Fibroblast of upper back skin (primary cell): ENCODE measurements at regions not wholly inside any gene's neighbourhood (a gene's known extent, or its start where the extent isn't known, plus 50 kb on each side); places are given as distances from the start of the nearest gene placed in this dataset.

ENCODE experiments used
- DNase-seq: peaks from one replicate; pipeline ENCODE4 v3.0.0-alpha.2; 2013

DNA sequence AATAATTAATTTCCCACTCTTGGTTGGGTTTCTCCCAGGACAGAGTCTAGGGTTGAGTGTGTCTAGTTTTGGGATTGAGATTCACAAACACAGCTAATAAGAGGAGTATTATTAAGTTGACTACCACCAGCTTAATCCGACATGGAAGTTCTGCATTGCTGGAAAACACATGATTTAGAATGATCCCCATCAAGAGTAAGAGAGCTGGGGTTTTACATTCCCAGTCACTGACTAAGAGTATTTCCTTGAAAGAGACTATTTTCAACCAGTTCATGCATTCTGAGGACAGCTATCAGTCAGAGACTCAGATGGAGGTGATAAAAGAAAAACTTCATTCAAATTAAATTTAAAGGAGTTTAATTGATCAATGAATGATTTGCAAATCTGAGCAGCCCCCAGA lies 334.6 kb upstream of the LRATD1 start:
- no peak for DNase-seq

DNA sequence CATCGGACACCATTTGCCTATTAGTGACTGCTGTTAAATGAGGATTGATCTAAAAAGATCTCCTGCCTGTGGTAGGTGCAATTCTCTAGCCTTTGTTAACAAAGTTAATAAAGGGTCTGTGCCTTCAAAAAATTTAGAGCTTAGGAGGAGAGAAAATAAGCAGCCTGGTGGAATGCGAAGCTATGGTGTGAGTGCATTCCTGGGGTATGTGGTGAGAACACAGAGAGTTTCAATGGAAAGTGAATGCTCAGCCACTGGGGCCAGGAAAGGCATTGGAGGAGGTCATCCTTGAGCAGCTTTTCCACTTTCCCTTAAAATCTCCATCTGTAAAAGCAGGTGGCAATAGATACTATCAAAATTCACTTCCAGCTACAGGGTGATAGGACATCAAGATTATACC lies 331.2 kb upstream of the LRATD1 start:
- peak; percentile 5 for DNase-seq

DNA sequence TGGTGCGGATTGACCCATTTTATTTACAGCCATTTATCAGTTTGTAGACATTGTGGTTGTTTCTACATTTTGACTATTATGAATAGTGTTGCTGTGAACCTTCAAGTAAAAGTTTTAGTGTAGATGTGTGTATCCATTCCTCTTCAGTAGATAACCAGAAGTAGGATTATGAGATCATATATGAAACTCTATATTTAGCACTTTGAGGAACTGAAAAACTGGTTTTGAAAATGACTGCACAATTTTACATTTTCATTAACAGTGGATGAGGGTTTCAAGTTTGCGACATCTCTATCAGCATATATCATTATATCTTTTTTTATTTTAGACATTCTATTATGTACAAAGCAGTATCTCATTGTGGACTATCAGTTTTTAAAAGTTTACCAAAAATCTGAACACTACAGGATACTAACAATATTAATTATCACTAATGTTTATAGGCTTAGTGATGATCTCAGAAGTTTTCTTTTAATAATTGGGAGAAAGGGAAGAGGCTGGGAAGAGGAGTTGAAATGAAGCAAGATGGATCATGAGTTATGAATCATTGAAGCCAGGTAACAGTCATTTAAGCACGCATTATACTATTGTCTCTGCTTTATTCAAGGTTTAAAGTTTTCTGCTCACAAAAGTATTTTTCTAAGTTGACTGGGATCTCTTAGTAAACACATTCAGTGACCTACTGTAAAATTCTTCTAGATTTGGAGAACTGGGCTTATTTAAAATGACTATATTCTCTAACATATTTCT lies 329.0 kb upstream of the LRATD1 start:
- DNase-seq, result no peak

- DNase-seq, result no peak
Measured at GRCh38 chr2:14304326-14304725, 328.2 kb upstream of the LRATD1 start.

DNA sequence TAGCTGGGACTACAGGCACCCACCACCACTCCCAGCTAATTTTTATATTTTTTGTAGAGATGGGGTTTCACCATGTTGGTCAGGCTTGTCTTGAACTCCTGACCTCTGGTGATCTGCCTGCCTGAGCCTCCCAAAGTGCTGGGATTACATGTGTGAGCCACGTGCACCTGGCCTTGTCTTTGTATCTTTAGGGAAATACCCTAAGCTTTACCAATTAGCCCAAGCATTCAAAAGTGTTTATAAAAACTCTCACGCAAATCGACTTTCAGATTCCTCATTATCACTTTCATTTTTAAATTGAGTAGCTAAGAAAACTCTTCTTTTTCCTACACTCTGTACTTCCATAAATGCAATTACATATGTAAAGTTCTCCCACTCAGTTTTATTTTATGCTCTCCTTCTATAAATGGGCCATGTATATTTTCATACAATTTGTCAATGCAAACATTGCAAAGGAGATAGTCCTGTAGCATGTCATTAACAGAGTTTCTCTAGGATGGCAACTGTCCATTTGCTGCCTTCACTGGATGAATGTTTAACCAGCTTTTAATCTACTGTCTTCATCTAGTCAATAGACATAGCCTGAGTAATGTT lies 326.2 kb upstream of the LRATD1 start:
- DNase-seq, result no peak

GRCh38 chr2:14313341-14313740 lies 319.2 kb upstream of the LRATD1 start:
- no peak for DNase-seq

GRCh38 chr2:14316594-14316993 lies 315.9 kb upstream of the LRATD1 start:
- DNase-seq, result no peak

- DNase-seq, result no peak
Measured at GRCh38 chr2:14321357-14321756, 311.2 kb upstream of the LRATD1 start.

GRCh38 chr2:14322306-14322705 lies 310.2 kb upstream of the LRATD1 start:
- no peak for DNase-seq

GRCh38 chr2:14324308-14324707 lies 308.2 kb upstream of the LRATD1 start:
- peak; percentile 43 for DNase-seq

DNA sequence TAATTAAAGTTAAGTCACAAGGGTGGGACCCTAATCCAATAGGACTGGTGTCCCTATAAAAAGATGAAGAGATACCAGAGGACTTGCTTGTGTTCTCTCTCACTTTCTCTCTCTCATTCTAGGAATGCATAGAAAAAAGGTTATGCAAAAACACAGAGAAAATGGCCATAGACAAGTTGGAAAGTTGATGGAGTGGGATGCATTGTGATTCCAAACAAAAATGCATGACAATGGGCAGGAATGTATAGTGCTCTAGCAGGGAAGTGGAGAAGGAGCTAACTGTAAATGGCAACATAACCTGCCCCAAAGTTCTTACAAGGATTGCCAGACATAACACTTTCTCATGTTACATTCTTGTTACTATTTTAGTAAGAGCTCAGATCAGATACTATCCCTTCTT lies 301.6 kb upstream of the LRATD1 start:
- DNase-seq, result no peak

- DNase-seq, result no peak
Measured at GRCh38 chr2:14336759-14337382, 295.6 kb upstream of the LRATD1 start.

GRCh38 chr2:14340703-14341102 lies 291.8 kb upstream of the LRATD1 start:
- DNase-seq, result no peak

- no peak for DNase-seq
Measured at GRCh38 chr2:14342313-14342712, 290.2 kb upstream of the LRATD1 start.

DNA sequence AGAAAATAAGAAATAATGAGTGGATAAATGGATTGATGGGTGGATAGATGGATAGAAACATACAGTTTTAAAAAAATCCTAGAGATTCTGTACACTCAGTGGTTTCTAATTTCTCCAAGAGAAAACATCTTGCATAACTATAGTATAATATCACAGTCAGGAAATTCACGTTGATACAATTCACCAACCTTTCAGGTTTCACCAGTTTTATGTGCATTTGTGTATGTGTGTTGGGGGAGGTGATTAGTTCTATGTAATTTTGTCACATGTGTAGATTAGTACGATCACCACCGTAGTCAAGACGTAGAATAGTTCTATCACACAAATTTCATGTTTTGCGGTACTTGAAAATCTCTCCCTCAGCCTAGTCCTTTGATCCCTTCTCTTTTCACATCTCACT lies 288.2 kb upstream of the LRATD1 start:
- no peak for DNase-seq

GRCh38 chr2:14348247-14348646 lies 284.3 kb upstream of the LRATD1 start:
- DNase-seq, result no peak

DNA sequence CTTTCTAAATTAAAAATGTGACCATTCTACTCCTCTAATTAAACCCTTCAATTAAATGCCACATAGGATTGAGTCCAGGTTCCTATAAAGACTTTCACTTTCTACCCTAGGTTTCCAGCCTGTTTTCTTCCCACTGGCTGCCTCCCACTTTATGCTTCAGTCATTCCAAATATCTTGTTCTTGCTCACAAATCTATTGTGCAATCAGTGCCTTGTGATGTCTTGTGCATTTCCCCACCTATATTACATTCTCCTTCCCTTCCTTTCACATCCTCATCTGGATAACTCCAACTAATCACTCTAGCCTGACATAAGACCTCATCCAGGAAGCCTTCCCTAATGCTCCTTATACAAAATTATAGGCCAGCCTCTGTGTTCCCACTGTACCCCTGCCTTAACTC lies 281.7 kb upstream of the LRATD1 start:
- DNase-seq, result no peak

DNA sequence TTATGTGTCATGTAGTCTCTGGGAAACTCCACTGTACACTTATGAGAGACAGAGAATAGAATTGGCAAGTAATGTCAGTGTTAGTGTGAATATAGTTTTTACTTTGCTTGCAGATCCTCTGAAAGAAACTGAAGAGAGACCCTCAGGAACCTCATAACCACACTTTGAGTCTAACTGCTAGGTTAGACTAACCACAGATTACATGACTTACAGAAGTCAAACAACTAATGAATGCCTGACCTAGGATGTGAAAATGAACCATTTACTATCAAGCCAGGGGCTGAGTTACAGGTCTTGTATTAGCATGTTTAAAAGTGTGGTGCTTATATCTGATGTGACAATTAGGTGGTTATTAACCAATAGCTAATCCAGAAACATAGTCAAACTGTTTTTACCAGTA lies 280.4 kb upstream of the LRATD1 start:
- DNase-seq, result no peak

- no peak for DNase-seq
Measured at GRCh38 chr2:14354231-14354630, 278.3 kb upstream of the LRATD1 start.

DNA sequence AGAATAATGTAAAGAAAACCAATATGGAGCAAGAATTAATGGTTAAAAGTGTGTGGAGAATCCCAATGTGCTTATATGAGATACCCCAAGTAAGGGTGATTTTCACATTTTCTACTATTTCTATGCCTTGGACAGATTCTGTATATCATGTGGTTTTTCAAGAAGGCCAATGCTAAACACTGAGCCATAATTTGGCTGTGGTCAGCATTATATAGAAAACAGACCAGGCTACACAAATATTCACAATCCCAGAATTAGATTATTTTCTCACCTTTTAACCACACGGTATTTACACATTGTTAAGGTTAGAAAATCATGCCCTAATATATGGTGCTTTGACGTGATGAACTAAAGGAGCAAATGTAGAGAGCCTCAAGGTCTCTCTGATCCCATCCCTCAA lies 277.4 kb upstream of the LRATD1 start:
- no peak for DNase-seq

DNA sequence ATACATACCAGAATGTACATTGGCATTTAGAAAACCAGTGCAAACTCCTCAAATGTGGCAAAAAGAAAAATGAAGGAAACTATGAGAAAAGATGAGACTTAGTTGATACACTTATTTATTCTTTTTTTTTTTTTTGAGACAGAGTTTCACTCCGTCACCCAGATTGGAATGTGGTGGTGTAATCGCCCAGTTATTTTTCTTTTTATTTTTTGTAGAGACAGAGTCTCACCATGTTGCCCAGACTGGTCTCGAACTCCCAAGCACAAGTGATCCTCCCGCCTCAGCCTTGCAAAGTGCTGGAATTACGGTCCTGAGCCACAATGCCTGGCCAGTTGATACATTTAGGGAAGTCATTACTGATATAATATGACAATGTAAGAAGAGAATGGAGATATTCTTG lies 274.2 kb upstream of the LRATD1 start:
- DNase-seq, result no peak

- no peak for DNase-seq
Measured at GRCh38 chr2:14358774-14359173, 273.7 kb upstream of the LRATD1 start.

DNA sequence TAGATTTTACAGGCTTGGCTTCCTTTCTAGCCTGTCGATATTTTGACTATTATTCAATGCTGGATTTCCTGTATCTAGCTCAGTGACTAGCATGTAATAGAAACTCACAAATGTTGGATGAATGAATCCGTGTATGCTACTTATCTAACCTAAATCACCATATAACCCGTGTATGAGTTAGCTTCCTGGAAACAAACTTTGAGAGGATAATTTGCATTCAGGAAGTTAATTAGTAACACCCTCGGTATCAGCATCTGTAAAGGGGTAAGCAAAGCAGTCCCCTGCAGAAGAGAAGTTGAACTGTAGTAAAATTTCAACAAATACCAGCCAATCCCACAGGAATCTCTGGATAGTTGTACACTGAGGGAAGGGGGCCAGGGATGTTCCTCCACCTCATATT lies 269.4 kb upstream of the LRATD1 start:
- no peak for DNase-seq

DNA sequence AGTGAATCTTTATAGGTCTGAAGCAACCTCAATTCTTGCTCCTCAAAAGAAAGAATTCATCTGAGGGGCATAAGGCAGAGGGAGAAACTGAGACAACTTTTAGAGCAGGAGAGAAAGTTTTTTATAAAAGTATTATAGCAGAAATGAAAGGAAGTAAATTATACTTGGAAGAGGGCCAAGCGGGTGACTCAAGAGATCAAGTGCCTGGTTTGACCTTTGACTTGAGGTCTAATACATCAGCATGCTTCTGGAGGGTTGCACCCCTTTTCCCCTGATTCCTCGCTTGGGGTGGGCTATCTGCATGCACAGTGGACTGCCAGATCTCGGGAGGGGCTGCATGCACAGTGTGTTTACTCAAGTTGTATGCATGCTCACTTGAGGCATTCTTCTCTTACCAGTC lies 268.5 kb upstream of the LRATD1 start:
- no peak for DNase-seq

GRCh38 chr2:14364471-14364870 lies 268.0 kb upstream of the LRATD1 start:
- DNase-seq, result no peak
